Germinal center (tissue), 1 donor: ENCODE measurements at regions not wholly inside any gene's neighbourhood (a gene's known extent, or its start where the extent isn't known, plus 50 kb on each side); places are given as distances from the start of the nearest gene placed in this dataset.
"Not testable (repeated sequence)": the region's sequence is repeated elsewhere in the genome, so short reads cannot be mapped to it uniquely, and the experiment has no call there.

ENCODE experiments used
- DNase-seq: peaks from one replicate; pipeline ENCODE4 v3.0.0; 2012; ENCODE audit warnings: mixed read lengths, low spot score

DNA sequence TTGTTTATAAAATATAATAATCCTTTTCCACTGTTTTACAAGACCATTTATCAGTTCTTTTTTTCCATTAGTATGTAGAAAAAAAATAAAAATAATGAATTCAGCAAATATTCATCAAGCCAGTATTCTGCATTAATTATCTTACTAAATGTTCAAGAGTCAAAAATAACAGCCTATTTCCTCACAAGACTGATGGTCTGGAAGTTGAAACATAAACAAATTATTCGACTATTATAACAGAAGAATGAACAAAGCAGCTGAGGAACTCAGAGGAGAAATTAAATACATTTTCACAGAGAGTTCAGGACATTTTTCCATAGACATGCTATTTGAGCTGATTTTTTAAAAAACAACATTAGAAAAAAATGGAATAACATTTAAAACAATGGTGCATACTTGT, 2594.8 kb downstream of the ARAP2 start:
- no peak for DNase-seq

DNA sequence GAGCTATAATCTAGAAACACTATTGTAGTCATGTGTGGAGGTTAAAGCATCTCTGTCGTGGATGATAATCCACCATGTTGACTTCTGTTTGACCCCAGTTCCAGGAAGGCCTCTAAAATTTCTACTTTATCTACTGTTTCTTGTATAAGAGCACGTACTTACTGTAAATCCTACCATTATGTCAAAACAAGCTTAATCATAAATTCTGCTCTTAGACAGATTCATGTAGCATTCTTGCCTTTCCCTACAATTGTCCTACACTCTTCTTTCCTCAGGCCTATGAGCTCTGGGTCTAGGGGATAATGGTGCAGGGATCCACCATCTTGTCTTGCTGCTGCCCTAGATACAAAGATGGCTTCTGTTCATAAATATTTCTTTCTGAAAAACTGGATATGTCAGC, 2594.3 kb downstream of the ARAP2 start:
- DNase-seq = no peak

DNA sequence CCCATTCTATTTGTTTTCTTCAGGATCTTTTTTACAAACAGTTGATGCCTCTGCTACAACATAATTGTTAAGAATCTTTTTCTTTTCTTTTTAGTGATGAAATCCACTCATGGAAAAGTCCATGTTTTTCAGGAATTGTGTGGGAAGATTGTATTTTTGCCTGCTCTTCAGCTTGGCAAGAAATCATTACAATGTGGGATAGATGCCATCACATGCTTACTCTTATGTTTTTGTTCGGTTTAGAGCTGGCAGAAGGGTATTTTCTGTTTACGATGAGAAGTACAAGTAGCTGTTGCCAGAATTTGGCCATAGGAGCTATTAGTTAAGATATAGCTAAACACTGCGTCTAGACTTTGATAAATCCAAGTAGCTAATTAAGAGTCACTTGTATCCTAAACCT, 2585.3 kb downstream of the ARAP2 start:
- no peak for DNase-seq

DNA sequence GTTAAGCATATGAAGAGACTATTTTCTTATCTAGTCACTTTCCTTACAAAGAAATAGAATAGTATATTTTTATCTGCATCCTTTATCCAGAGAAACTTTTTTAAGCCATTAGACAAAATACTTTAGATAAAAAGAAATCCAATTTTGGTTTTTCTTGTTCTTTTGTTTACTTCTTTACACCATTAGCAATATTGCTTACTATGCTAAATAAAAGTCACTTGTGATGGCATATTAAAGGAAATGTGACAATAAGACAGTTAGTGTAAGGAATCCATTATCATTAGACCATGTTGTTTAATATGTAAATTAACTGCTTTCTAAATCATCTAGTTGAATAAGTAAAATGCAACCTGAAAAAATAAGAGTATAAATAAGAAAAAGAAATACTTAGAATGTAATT, 2582.7 kb downstream of the ARAP2 start:
- no peak for DNase-seq

DNA sequence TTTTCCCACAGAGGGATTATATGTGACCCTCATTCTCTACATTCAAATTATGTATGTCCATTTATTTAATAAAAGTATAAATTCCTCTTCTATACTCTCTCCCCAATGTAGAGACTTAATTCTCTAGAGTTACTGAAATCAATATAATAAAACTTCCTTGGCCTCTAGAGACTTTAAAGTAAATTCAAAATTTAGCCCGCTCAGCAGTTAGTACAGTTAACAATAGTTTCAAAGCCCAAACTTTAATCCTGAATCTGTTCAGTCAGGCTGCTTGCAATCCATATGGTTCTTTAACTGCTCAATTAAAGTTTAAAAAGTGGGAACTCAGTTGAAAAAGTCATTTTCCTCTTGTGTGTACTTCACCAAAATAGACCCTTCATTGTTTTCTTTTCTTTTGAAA, 2558.4 kb downstream of the ARAP2 start:
- no peak for DNase-seq

DNA sequence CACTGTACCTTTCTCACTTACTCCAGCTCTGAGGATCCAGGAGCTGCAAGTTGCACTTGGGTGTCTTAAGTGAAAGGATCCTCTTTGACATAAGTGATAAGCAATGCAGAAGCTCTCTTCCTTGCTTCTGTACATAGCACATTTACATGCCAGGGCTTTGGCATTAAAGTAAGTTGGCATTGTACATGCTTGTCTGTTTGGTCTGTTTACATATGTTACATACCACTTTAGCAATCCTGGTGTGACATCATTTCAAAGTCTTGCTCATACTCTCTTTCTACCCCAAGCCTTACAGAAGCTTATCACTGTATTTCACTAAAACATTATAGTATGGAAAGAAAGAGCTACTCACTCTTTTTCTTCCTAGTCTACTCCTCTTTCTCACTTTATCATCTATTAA, 2548.3 kb downstream of the ARAP2 start:
- no peak for DNase-seq

DNA sequence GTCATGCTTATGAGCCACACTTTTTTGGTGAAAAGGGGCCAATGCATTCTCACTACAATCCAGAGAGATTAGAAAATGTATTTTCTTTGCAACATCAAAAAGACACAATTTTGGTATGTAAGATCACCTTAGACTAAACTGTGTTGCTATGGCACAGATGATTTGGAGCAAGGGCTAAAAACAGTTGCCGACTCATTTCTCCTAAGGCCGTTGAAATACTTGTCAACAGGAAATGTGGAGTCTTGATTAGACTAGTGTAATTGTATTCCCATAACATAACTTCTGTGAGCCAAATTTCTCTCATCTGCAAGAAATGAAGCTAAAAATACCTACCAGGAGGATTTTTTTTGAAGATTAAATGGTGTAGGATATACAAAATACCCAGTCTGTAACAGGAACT, 2547.7 kb downstream of the ARAP2 start:
- no peak for DNase-seq

DNA sequence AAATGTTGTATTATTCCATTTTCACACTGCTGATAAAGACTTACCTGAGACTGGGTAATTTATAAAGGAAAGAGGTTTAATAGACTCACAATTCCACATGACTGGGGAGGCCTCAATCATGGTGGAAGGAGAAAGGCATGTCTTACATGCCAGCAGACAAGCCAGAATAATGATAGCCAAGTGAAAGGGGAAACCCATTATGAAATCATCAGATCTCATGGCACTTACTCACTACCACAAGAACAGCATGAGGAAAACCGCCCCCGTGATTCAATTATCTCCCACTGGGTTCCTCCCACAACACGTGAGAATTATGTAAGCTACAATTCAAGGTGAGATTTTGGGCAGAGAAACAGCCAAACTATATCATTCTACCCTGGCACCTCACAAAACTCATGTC, 2535.1 kb downstream of the ARAP2 start:
- DNase-seq = no peak

DNA sequence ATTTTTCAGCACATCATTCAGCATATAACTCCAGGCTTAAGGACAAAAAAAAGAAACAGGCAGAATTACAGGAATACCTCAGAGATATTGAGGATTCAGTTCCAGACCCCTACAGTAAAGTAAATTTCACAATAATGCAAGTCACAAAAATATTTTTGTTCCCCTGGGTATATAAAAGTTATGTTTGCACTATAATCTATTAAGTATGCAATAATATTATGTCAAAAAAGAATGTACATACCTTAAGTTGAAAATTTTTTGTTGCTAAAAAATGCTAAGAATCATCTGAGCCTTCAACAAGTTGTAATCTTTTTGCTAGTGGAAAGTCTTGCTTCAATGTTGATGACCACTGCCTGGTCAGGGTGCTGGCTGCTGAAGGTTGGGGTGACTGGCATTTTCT, 2532.5 kb downstream of the ARAP2 start:
- DNase-seq = no peak

DNA sequence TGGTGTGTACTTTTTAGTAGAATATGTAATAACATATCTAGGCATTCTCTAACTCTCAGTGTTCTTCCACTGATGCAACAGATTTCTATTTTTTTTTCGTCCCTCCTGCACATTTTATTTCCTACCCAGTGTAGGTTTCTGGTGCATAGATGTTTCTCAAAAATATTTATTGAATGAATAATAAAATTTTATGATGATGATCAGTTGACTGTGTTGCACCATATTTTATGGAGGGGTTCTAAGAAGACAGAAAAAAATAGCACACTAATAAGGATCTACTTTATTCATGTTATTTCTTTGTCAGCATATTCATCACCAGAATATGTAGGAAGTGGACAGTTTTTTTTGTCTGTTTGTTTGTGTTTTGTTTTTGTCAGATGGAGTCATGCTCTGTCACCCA, 2529.3 kb downstream of the ARAP2 start:
- no peak for DNase-seq

DNA sequence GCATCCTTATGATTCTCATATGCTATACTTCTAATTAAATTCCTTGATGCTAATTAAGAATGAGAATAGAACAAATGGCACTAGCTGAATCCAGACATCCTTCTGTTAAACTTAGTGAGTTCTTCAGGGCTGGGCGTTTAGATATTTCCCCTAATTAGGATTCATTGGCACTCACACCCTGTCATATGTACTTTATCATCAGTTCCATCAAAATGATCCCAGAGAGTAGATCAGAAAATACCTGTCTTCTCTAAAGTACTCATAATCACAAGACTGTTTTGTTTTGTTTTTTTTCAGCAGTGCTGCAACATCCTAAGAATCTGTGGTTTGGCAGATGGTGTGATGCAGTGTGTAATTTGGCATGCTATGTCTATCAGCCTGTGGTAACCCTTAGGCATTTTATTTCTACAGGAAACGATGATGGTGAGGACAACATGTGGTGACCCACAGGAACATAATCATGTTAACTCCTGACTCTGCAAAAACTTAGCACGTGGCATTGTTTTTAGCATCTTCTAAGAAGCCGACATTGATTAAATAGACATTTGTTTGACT, 2528.4 kb downstream of the ARAP2 start:
- DNase-seq = no peak

DNA sequence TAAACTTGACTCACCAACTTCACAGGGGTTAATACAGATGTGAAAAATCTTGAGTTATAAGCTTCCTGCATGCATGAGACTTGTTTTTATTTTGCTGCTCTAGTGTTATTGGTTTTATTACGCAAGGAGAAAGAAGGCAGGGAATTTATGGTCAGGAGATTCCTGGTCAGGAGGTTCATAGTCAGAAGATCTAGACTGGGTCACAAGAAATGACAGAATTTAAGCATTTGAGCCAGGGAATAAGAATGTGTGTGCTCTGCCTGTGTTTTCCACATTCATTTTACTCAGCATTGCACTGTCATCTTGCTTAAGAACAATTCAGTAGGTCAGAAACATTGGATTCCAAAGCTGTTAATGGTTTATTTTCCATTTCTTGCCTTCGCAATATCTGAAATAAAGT, 2522.1 kb downstream of the ARAP2 start:
- no peak for DNase-seq

DNA sequence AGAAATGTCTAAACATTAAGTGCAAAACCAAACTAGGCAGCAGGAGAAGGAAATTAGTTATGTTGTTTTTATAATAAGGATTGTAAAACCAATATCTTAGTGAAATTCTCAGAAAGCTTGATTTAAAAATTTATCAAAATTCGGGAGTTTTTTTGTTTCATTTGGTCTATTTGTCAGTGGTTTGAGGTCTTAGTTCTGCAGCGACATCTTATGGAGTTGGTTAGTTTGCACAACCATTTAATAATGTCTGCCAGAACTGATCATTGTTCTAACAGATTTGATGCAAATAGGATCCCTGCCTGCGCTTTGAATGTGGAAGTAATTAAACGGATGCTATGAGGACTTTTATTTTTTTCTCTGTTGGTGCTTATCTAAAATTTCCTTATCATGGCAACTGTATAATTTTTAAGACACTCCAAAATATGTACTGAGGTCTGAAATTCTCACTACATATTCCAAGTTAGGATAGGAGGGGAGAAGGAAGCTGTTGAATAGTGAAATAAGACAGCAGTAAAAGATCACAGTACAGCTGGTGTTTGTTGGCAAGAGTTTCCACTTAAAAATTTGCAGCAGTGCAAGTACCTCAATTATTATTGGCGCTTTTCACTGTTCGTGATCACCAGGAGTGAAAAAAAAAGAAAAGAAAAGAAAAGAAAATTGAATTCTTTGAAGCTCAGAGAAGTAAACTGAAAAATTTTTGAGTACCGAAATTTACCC, 2521.4 kb downstream of the ARAP2 start:
- no peak for DNase-seq

DNA sequence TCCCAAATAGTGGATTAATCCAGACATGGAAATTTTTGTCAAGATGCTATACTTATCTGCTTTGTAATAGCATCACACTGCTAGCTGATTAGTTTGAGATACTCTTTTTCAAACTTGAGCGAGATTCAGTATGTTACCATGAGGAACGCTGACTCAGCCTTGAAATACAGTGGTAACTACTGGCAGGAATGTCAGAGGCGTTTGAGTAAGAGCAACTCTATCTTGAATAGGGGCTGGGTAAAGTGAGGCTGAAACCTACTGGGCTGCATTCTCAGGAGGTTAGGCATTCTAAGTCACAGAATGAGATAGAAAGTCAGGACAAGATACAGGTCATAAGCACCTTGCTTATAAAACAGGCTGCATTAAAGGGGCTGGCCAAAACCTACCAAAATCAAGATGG, 2519.6 kb downstream of the ARAP2 start:
- no peak for DNase-seq

DNA sequence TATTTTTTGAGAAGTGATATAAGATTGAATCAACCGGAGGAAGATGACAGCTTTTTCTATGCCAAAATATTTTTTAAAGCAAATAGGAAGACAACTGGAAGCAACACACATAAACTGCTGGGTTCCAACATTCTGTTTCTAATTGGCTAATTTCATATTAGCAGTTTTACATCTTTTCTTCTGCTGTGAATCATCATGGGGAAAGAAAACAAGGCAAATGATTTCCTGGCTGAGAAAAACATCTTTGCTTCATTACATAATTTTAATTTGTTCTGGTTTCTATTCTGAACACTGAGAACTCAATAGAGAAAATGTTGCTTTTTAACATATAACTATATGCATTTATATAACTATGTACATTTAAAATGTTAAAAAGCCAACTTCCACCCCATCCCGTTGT, 2518.5 kb downstream of the ARAP2 start:
- no peak for DNase-seq

DNA sequence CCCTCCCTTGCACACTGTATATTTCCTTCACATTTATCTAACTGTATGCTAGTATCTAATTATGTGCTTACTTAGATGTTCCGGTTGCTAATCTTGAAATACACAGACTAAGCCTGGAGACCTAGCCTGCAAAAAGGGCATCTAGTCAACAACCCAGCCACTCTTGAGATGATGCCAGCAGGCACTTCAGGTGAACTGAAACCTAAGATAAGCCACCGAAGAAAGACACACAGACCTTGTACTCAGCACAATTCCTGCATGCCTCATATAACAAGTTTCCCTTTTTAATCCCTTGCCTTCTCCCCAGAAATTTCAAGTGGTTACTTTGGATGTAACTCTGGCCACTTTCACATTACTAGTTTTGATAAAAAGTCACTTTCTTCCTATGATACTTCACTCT, 2506.6 kb downstream of the ARAP2 start:
- DNase-seq = no peak

DNA sequence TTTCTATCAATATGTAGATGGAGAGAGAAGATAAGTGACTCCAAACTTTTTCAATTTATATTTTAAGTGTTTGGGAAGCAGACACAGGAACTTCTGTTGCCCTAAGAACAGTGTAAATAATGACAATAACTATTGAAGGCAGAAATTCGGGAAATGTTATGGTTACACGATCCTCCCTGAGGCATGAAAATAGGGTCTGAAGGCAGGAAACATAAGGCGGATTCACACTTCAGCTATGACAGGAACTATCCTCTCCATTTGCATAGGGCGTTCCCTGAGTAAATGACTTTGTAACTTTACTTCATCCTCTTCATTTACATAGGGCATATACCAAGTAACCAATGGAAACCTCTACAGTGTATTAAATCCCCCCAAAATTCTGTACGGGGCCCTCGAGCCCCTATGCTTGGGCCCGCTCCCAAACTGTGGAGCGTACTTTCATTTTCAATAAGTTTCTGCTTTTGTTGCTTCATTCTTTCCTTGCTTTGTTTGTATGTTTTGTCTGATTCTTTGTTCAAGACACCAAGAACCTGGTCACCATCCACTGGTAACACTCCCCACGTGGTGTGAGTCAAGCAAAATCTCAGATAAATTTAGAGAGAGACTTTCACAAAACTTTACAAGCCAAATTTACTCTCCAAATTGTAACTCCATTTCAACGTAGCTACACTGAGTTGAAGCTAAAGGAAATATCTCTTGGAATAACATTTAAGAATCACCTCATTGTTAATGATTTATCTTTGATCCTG, 2504.3 kb downstream of the ARAP2 start:
- no peak for DNase-seq

DNA sequence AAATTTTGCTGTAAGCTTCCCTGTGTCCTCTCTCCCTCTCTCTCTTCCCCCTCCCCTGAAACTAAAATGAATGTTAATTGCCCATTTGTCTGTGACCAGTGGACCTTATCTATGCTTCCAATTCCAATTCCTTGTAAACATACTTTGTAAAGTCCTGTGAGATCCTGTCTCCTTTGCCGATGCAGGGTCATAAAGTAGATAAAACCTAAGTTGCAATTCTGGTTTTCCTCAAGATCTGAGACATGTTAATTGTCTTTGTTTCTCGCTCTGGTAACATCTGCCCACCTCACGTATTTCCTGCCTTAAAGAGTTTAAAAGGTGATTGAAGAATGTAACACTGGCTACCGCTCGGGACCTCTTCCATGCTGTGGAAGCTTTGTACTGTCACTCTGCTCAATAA, 2503.4 kb downstream of the ARAP2 start:
- DNase-seq = not testable (repeated sequence)

DNA sequence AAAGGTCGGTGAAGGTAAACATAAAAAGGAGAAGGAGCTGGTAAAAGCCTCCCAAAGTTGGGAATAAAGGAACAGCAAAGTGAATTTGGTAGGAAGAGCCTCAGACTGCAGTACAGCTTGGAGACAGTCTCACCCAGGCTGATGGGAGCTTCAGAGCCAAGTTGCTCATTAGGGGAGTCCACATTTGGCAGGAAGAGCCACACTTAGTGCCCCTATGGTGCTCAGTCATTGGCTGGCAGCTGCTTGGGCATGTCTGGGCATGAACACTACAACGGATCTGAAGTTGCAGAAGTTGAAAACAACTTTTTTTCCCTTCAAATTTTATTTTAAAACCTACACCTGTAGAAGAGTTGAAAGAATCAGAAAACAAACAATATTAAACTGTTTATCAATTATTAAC, 2497.3 kb downstream of the ARAP2 start:
- DNase-seq = no peak

DNA sequence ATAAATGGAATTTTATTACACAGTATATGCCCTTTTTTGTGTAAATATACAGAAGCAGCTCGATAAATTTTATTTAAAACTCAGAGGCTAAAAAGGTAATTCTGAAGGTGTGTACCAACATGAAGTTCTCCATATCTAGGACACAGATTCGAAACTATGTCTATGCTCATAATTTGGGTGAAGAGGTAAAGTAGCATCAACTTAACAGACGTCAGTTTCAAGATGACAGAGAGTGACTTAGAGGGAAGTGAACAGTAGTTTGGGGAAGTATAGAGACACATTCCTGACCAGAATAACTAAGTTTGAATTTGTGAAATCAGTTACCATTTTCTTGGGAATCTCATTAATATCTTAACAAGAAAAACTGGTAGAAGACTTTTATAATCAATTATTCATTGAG, 2493.3 kb downstream of the ARAP2 start:
- no peak for DNase-seq

DNA sequence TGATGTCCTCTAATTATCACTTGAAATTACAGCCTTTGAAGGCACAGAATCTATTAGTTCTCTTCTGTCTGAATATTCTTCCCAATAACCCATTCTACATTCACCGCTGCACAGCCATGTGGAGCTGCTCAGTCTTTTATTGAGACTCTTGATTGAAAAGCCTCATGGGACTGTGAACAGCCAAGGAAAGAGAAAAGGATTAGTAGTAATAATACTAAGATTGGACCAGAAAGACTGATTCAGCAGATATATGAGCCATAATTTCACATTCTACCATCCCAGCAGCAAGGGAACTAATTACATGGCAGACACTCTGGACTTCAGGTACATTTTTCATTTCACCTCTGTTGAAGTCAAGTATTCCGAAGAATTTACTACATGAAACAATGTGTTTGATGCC, 2471.7 kb downstream of the ARAP2 start:
- DNase-seq = no peak

DNA sequence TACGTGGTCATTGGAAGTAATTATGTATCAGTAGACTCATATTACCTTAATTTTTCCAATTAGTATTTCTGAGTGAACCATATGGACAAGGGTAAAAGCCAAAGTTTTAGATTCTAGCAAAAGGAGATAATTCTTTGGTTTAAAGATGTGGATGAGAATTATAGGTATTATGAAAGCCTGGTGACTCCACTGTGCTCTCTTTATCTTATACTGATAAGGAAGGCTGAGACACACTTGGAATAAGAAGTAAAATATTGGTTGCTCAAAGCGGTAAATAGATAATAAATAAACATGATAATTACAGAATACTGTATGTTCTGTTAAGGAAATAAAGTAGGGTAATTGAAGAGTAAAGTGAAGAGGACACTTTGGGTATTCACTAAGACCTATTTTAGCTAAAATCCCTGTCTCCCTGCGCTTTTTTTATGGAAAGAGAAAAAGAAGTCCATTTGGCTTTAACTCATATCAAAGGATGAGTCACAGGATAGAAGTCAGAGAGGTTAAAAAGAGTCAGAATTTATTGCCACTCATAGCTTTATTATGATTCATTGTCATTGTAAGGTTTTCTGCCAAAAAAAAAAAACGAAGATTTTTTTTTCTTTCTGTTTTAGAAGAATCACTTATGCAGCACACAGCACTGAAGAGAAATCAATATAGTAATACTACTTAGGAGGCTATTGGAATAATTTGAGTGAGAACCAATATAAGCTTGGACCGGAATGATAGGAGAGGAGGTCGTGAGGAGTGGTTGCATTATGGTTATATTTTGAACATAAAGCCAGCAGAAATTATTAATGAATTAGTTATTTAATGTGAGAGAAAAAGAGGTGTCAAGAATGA, 2463.1 kb downstream of the ARAP2 start:
- no peak for DNase-seq

DNA sequence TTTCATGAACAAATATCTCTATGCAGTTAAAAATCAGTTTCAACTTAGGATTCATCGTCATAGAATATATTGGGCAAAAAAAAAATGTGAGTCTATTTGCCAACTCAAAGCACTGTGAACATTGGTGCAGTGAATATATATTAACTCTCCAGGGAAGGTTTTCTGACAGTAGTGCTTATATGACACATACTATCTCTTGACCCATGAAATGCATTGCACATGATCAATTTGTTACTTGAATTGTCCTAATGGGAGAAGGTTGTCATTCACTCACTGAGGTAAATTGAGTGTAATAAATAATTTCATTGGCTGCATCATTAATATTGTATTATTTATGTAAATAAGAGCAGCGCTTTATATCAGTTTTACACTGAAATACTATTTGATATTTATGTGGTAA, 2458.5 kb downstream of the ARAP2 start:
- DNase-seq = no peak
